ENCODE measurements at regions not wholly inside any gene's neighbourhood (a gene's known extent, or its start where the extent isn't known, plus 50 kb on each side); places are given as distances from the start of the nearest gene placed in this dataset.

- TF ChIP-seq CTCF (IDR thresholded peaks at IDR 0.05; ENCODE audit: low read depth, low read length, missing control alignments): no peak
- DNase-seq (ENCODE audit: low read depth): no peak
- no peak overlapping the region for H3K4me3 ChIP-seq (ENCODE audit: low read depth, low read length)
Observed at GRCh38 chr18:6624661-6625311, 104.7 kb upstream of the ARHGAP28 start.

GRCh38 chr18:6625481-6625880, 104.0 kb upstream of the ARHGAP28 start:
- DNase-seq (ENCODE audit: low read depth): no peak
- no peak for TF ChIP-seq CTCF (IDR thresholded peaks at IDR 0.05; ENCODE audit: low read depth, low read length, missing control alignments)
- H3K4me3 ChIP-seq (ENCODE audit: low read depth, low read length): no peak overlapping the region

- no peak for TF ChIP-seq CTCF (IDR thresholded peaks at IDR 0.05; ENCODE audit: low read depth, low read length, missing control alignments)
- H3K4me3 ChIP-seq (ENCODE audit: low read depth, low read length): no peak overlapping the region
- DNase-seq (ENCODE audit: low read depth): no peak
Observed at GRCh38 chr18:6626457-6626856, 103.1 kb upstream of the ARHGAP28 start.

- TF ChIP-seq CTCF (IDR thresholded peaks at IDR 0.05; ENCODE audit: low read depth, low read length, missing control alignments): no peak
- H3K4me3 ChIP-seq (ENCODE audit: low read depth, low read length): no peak overlapping the region
- no peak for DNase-seq (ENCODE audit: low read depth)
Observed at GRCh38 chr18:6627645-6628044, 101.9 kb upstream of the ARHGAP28 start.

- H3K4me3 ChIP-seq (ENCODE audit: low read depth, low read length): no peak overlapping the region
- no peak for TF ChIP-seq CTCF (IDR thresholded peaks at IDR 0.05; ENCODE audit: low read depth, low read length, missing control alignments)
- no peak for DNase-seq (ENCODE audit: low read depth)
Observed at GRCh38 chr18:6628187-6628586, 101.3 kb upstream of the ARHGAP28 start.

- DNase-seq (ENCODE audit: low read depth): no peak
- no peak for TF ChIP-seq CTCF (IDR thresholded peaks at IDR 0.05; ENCODE audit: low read depth, low read length, missing control alignments)
Observed at GRCh38 chr18:6629635-6630140, 99.8 kb upstream of the ARHGAP28 start.

GRCh38 chr18:6633310-6633709, 96.2 kb upstream of the ARHGAP28 start:
- TF ChIP-seq CTCF (IDR thresholded peaks at IDR 0.05; ENCODE audit: low read depth, low read length, missing control alignments): no peak
- no peak for DNase-seq (ENCODE audit: low read depth)
- no peak overlapping the region for H3K4me3 ChIP-seq (ENCODE audit: low read depth, low read length)

More at GRCh38 chr18:6629635-6630140, 99.8 kb upstream of the ARHGAP28 start:
- no peak overlapping the region for H3K4me3 ChIP-seq (ENCODE audit: low read depth, low read length)

Data from GM12864 (cell line).